ENCODE measurements at regions not wholly inside any gene's neighbourhood (a gene's known extent, or its start where the extent isn't known, plus 50 kb on each side); places are given as distances from the start of the nearest gene placed in this dataset.

GRCh38 chr9:13378154-13378553, 98.7 kb upstream of the MPDZ start:
- Histone ChIP-seq H3K9me3 (ENCODE audit: control insufficient read depth, insufficient read depth, low read length) (no peaks in the 10 kb centered on the region), H3K4me1 (ENCODE audit: control insufficient read depth, insufficient read depth, low read length) (no peaks in the 10 kb centered on the region), H3K27ac (ENCODE audit: low read depth, low read length) (no peak overlapping the region)

DNA sequence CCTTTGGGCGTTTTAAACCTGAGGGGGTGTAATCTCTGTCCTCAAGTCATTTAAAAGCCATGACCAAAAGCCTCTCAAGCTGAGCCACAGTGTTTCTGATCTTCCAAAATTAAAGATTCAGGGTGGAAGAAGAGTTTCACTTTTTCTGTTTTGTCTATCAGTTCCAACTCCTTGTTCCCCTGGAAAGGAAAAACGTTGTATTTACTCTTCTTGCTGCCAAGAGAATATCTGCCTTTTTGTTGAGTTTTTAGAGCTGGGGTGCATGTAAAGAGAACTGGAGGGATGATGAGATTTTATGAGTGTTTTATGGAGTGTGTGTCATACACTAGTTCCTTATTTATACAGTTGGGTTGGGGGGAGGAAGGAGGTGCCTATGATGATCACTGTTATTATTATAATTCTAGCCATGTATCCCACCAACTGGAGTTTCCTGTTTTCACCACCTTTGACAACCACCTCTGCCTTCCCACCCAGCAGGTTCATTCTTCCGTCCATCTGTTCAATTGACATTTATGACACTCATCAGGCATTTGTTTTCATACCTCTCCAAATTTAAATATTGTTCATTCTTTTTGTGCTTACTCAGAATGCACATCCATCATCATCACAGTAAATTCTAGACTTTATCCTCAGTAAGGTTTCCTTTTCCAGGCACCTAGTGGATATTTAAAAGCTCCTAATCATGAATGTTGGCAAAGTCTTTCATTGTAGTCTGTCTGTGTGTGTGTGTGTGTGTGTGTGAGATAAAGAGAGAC, 97.9 kb upstream of the MPDZ start:
- H3K4me1 ChIP-seq (ENCODE audit: control insufficient read depth, insufficient read depth, low read length) = no peaks in the 10 kb centered on the region
- no peaks in the 10 kb centered on the region for H3K9me3 ChIP-seq (ENCODE audit: control insufficient read depth, insufficient read depth, low read length)
- no peaks in the 10 kb centered on the region for H3K27me3 ChIP-seq (ENCODE audit: control insufficient read depth, insufficient read depth, low read length)
- no peaks in the 10 kb centered on the region for H3K36me3 ChIP-seq (ENCODE audit: control insufficient read depth, insufficient read depth, low read length)
- H3K27ac ChIP-seq (ENCODE audit: low read depth, low read length) = no peak overlapping the region
- H3K9ac ChIP-seq (ENCODE audit: low read depth, low read length) = no peak overlapping the region
- H3K4me3 ChIP-seq (ENCODE audit: low read depth, low read length) = no peak overlapping the region

More at GRCh38 chr9:13378154-13378553, 98.7 kb upstream of the MPDZ start:
- Histone ChIP-seq H3K27me3 (ENCODE audit: control insufficient read depth, insufficient read depth, low read length) (no peaks in the 10 kb centered on the region), H3K9ac (ENCODE audit: low read depth, low read length) (no peak overlapping the region), H3K4me3 (ENCODE audit: low read depth, low read length) (no peak overlapping the region), H3K36me3 (ENCODE audit: control insufficient read depth, insufficient read depth, low read length) (no peaks in the 10 kb centered on the region)

- Histone ChIP-seq H3K9ac (ENCODE audit: low read depth, low read length) (no peak overlapping the region), H3K36me3 (ENCODE audit: control insufficient read depth, insufficient read depth, low read length) (no peaks in the 10 kb centered on the region), H3K9me3 (ENCODE audit: control insufficient read depth, insufficient read depth, low read length) (no peaks in the 10 kb centered on the region), H3K4me1 (ENCODE audit: control insufficient read depth, insufficient read depth, low read length) (peaks cover 10% of the 10 kb centered on the region; the same call in 1 of the 2 replicates), H3K4me3 (ENCODE audit: low read depth, low read length) (no peak overlapping the region), H3K27ac (ENCODE audit: low read depth, low read length) (no peak overlapping the region), H3K27me3 (ENCODE audit: control insufficient read depth, insufficient read depth, low read length) (no peaks in the 10 kb centered on the region)
Observed at GRCh38 chr9:13372510-13372909, 93.0 kb upstream of the MPDZ start.

DNA sequence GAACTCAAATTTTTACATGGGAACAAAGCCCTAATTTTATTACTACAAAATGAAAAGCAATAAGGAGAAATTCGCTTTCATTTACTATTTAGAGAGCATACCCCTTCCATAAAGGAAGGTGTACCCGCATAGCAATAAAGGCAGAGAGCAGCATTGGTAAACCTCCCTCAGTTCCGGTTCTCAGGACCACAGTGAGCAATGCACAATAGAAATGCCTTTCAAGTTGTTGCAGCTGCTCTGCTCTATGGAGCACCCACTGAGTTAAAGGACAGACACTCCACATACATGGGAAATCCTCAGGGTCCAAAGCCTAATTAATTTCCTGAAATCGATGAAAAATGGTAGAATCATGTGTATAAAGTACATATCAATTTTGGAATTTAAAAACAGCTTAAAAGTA, 89.9 kb upstream of the MPDZ start:
- H3K9ac ChIP-seq (ENCODE audit: low read depth, low read length) = no peak overlapping the region

GRCh38 chr9:13367784-13368183, 88.3 kb upstream of the MPDZ start:
- H3K9ac ChIP-seq (ENCODE audit: low read depth, low read length) = no peak overlapping the region
- no peaks in the 10 kb centered on the region for H3K9me3 ChIP-seq (ENCODE audit: control insufficient read depth, insufficient read depth, low read length)
- peaks cover 16% of the 10 kb centered on the region for H3K4me1 ChIP-seq (ENCODE audit: control insufficient read depth, insufficient read depth, low read length)
- H3K27ac ChIP-seq (ENCODE audit: low read depth, low read length) = no peak overlapping the region
- no peak overlapping the region for H3K4me3 ChIP-seq (ENCODE audit: low read depth, low read length)
- H3K27me3 ChIP-seq (ENCODE audit: control insufficient read depth, insufficient read depth, low read length) = no peaks in the 10 kb centered on the region
- no peaks in the 10 kb centered on the region for H3K36me3 ChIP-seq (ENCODE audit: control insufficient read depth, insufficient read depth, low read length)

More for the DNA sequence above, 89.9 kb upstream of the MPDZ start:
- H3K4me3 ChIP-seq (ENCODE audit: low read depth, low read length) = no peak overlapping the region
- H3K27ac ChIP-seq (ENCODE audit: low read depth, low read length) = no peak overlapping the region
- peaks cover 16% of the 10 kb centered on the region for H3K4me1 ChIP-seq (ENCODE audit: control insufficient read depth, insufficient read depth, low read length)
- no peaks in the 10 kb centered on the region for H3K36me3 ChIP-seq (ENCODE audit: control insufficient read depth, insufficient read depth, low read length)
- H3K9me3 ChIP-seq (ENCODE audit: control insufficient read depth, insufficient read depth, low read length) = no peaks in the 10 kb centered on the region
- no peaks in the 10 kb centered on the region for H3K27me3 ChIP-seq (ENCODE audit: control insufficient read depth, insufficient read depth, low read length)

DNA sequence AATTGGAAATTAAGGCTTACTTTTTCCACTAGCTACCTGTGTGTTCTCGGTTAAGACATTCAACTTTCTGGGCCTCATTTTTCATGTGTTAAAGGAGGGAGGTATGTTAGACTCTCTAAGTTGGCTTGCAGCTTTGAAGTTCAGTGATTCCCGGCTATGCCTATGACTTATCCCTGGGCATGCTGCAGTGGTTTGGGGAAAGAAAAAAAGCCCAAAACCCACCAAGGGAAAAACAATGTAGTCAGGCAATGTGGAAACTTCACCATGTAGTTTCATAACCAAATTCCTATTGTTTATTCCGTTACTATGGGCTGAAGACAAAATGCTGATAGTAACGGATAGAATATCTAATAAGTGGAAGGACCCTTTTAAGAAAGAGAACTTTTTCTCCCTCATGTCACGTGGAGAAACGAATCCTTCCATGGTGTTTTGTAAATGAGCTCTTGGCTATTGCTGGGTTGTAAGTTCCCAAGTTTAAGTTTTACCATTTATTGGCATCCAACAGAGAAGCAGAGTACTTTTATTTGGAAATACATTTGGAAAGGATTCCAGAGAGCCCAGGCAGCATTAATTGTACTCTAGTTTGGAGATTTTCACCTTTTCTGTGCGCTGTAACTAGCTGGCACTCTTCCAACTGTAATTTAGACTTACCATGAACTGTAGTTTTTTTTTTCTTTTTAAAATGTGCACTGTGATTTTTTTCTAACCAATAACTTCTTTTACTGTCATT, 84.9 kb upstream of the MPDZ start:
- Histone ChIP-seq H3K27me3 (ENCODE audit: control insufficient read depth, insufficient read depth, low read length) (no peaks in the 10 kb centered on the region), H3K36me3 (ENCODE audit: control insufficient read depth, insufficient read depth, low read length) (no peaks in the 10 kb centered on the region), H3K4me3 (ENCODE audit: low read depth, low read length) (no peak overlapping the region), H3K9me3 (ENCODE audit: control insufficient read depth, insufficient read depth, low read length) (no peaks in the 10 kb centered on the region), H3K27ac (ENCODE audit: low read depth, low read length) (no peak overlapping the region), H3K9ac (ENCODE audit: low read depth, low read length) (no peak overlapping the region), H3K4me1 (ENCODE audit: control insufficient read depth, insufficient read depth, low read length) (peaks cover 13% of the 10 kb centered on the region)

GRCh38 chr9:13361076-13361475, 81.6 kb upstream of the MPDZ start:
- H3K36me3 ChIP-seq (ENCODE audit: control insufficient read depth, insufficient read depth, low read length) = no peaks in the 10 kb centered on the region
- H3K9ac ChIP-seq (ENCODE audit: low read depth, low read length) = no peak overlapping the region
- H3K9me3 ChIP-seq (ENCODE audit: control insufficient read depth, insufficient read depth, low read length) = no peaks in the 10 kb centered on the region
- H3K4me1 ChIP-seq (ENCODE audit: control insufficient read depth, insufficient read depth, low read length) = no peaks in the 10 kb centered on the region
- H3K27me3 ChIP-seq (ENCODE audit: control insufficient read depth, insufficient read depth, low read length) = no peaks in the 10 kb centered on the region
- no peak overlapping the region for H3K27ac ChIP-seq (ENCODE audit: low read depth, low read length)
- no peak overlapping the region for H3K4me3 ChIP-seq (ENCODE audit: low read depth, low read length)

GRCh38 chr9:13360188-13360587, 80.7 kb upstream of the MPDZ start:
- Histone ChIP-seq H3K36me3 (ENCODE audit: control insufficient read depth, insufficient read depth, low read length) (no peaks in the 10 kb centered on the region), H3K9me3 (ENCODE audit: control insufficient read depth, insufficient read depth, low read length) (no peaks in the 10 kb centered on the region), H3K27me3 (ENCODE audit: control insufficient read depth, insufficient read depth, low read length) (no peaks in the 10 kb centered on the region), H3K27ac (ENCODE audit: low read depth, low read length) (no peak overlapping the region), H3K9ac (ENCODE audit: low read depth, low read length) (no peak overlapping the region), H3K4me1 (ENCODE audit: control insufficient read depth, insufficient read depth, low read length) (no peaks in the 10 kb centered on the region), H3K4me3 (ENCODE audit: low read depth, low read length) (no peak overlapping the region)

- Histone ChIP-seq H3K27ac (ENCODE audit: low read depth, low read length) (no peak overlapping the region), H3K36me3 (ENCODE audit: control insufficient read depth, insufficient read depth, low read length) (no peaks in the 10 kb centered on the region), H3K4me3 (ENCODE audit: low read depth, low read length) (no peak overlapping the region), H3K27me3 (ENCODE audit: control insufficient read depth, insufficient read depth, low read length) (no peaks in the 10 kb centered on the region), H3K4me1 (ENCODE audit: control insufficient read depth, insufficient read depth, low read length) (no peaks in the 10 kb centered on the region), H3K9me3 (ENCODE audit: control insufficient read depth, insufficient read depth, low read length) (no peaks in the 10 kb centered on the region), H3K9ac (ENCODE audit: low read depth, low read length) (no peak overlapping the region)
Observed at GRCh38 chr9:13358128-13358527, 78.6 kb upstream of the MPDZ start.

DNA sequence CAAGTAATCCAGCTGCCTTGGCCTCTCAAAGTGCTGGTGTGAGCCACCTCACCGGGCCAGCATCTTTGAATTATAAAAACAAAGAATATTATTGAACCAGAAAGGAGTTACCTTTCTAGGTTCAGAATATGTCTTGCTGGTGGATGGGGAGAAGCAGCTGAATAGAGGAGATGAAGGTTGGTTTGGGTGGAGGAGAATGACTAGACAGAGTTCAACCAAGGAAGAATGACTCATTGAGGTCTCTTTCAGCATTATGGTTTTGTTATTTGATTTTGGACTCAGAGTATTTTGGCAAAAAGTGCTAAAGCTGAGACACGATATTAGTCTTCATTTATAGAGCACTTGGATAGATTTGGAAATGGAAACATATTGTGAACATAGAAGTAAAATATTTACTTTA, 75.2 kb upstream of the MPDZ start:
- Histone ChIP-seq H3K9me3 (ENCODE audit: control insufficient read depth, insufficient read depth, low read length) (no peaks in the 10 kb centered on the region), H3K27ac (ENCODE audit: low read depth, low read length) (no peak overlapping the region), H3K36me3 (ENCODE audit: control insufficient read depth, insufficient read depth, low read length) (no peaks in the 10 kb centered on the region), H3K27me3 (ENCODE audit: control insufficient read depth, insufficient read depth, low read length) (no peaks in the 10 kb centered on the region), H3K9ac (ENCODE audit: low read depth, low read length) (no peak overlapping the region), H3K4me1 (ENCODE audit: control insufficient read depth, insufficient read depth, low read length) (no peaks in the 10 kb centered on the region), H3K4me3 (ENCODE audit: low read depth, low read length) (no peak overlapping the region)

GRCh38 chr9:13352451-13352979, 73.0 kb upstream of the MPDZ start:
- no peaks in the 10 kb centered on the region for H3K9me3 ChIP-seq (ENCODE audit: control insufficient read depth, insufficient read depth, low read length)
- H3K27me3 ChIP-seq (ENCODE audit: control insufficient read depth, insufficient read depth, low read length) = no peaks in the 10 kb centered on the region
- no peak overlapping the region for H3K9ac ChIP-seq (ENCODE audit: low read depth, low read length)
- H3K4me1 ChIP-seq (ENCODE audit: control insufficient read depth, insufficient read depth, low read length) = no peaks in the 10 kb centered on the region
- no peak overlapping the region for H3K4me3 ChIP-seq (ENCODE audit: low read depth, low read length)
- H3K36me3 ChIP-seq (ENCODE audit: control insufficient read depth, insufficient read depth, low read length) = no peaks in the 10 kb centered on the region
- no peak overlapping the region for H3K27ac ChIP-seq (ENCODE audit: low read depth, low read length)

All from HUES48 (cell line).